GM19035 (cell line): ENCODE measurements at regions not wholly inside any gene's neighbourhood (a gene's known extent, or its start where the extent isn't known, plus 50 kb on each side); places are given as distances from the start of the nearest gene placed in this dataset.

Source experiments
- ATAC-seq: cut with Tn5 transposase; IDR thresholded peaks from one replicate; pipeline ENCODE4 v1.9.1; 2021; ENCODE audit not compliant: unreplicated experiment

- ATAC-seq = no peak
Measured at GRCh38 chr5:29897916-29898315, 1295.6 kb upstream of the CDH6 start.

- ATAC-seq = no peak
Measured at GRCh38 chr5:29896646-29897045, 1296.8 kb upstream of the CDH6 start.

GRCh38 chr5:29894668-29895067 lies 1298.8 kb upstream of the CDH6 start:
- no peak for ATAC-seq

GRCh38 chr5:29889051-29889450 lies 1304.4 kb upstream of the CDH6 start:
- ATAC-seq = no peak

- no peak for ATAC-seq
Measured at GRCh38 chr5:29885595-29885994, 1307.9 kb upstream of the CDH6 start.

- no peak for ATAC-seq
Measured at GRCh38 chr5:29882036-29882435, 1311.5 kb upstream of the CDH6 start.

GRCh38 chr5:29879401-29879800 lies 1314.1 kb upstream of the CDH6 start:
- ATAC-seq = no peak

GRCh38 chr5:29878599-29878998 lies 1314.9 kb upstream of the CDH6 start:
- no peak for ATAC-seq

GRCh38 chr5:29867155-29867554 lies 1326.3 kb upstream of the CDH6 start:
- no peak for ATAC-seq

- no peak for ATAC-seq
Measured at GRCh38 chr5:29853711-29854220, 1339.7 kb upstream of the CDH6 start.

GRCh38 chr5:29852329-29852728 lies 1341.2 kb upstream of the CDH6 start:
- no peak for ATAC-seq

GRCh38 chr5:29845206-29845605 lies 1348.3 kb upstream of the CDH6 start:
- ATAC-seq = no peak

GRCh38 chr5:29833394-29833793 lies 1360.1 kb upstream of the CDH6 start:
- no peak for ATAC-seq

- no peak for ATAC-seq
Measured at GRCh38 chr5:29822521-29822920, 1371.0 kb upstream of the CDH6 start.

- ATAC-seq = no peak
Measured at GRCh38 chr5:29811914-29812679, 1381.4 kb upstream of the CDH6 start.

GRCh38 chr5:29805804-29806203 lies 1387.7 kb upstream of the CDH6 start:
- no peak for ATAC-seq

GRCh38 chr5:29800752-29801151 lies 1392.7 kb upstream of the CDH6 start:
- no peak for ATAC-seq

GRCh38 chr5:29796013-29796412 lies 1397.5 kb upstream of the CDH6 start:
- ATAC-seq = no peak

GRCh38 chr5:29795096-29795652 lies 1398.3 kb upstream of the CDH6 start:
- no peak for ATAC-seq

- no peak for ATAC-seq
Measured at GRCh38 chr5:29794141-29794787, 1399.2 kb upstream of the CDH6 start.

- ATAC-seq = no peak
Measured at GRCh38 chr5:29790281-29790680, 1403.2 kb upstream of the CDH6 start.

GRCh38 chr5:29780401-29780800 lies 1413.1 kb upstream of the CDH6 start:
- ATAC-seq = no peak
